CD14-positive monocyte (primary cell): ENCODE measurements at regions not wholly inside any gene's neighbourhood (a gene's known extent, or its start where the extent isn't known, plus 50 kb on each side); places are given as distances from the start of the nearest gene placed in this dataset.

Source experiments
- DNase-seq, 3 donors: peaks; one replicate each; pipeline ENCODE4 v3.0.0-alpha.2; 2011 to 2022
- H2AFZ ChIP-seq: 2 replicates; pipeline ENCODE4 v1.6.0; 2012; ENCODE audit warnings: mild to moderate bottlenecking, low read depth, low read length, inconsistent platforms; ENCODE audit not compliant: insufficient read depth, poor library complexity, severe bottlenecking
- H3K27ac ChIP-seq, 2 donors: 1 replicate in 1 of 2; 2 replicates in 1 of 2; pipeline ENCODE4 v1.5.1; 2012 to 2013; ENCODE audit warnings: low read length in 2 of 2, control low read depth in 1 of 2, inconsistent platforms in 1 of 2, low read depth in 1 of 2, mild to moderate bottlenecking in 1 of 2
- H3K27me3 ChIP-seq, 2 donors: one replicate each; pipeline versions ENCODE4 v1.6.0 to v1.6.1; 2011 to 2013; ENCODE audit warnings: low read length in 2 of 2; ENCODE audit not compliant: control insufficient read depth in 2 of 2, insufficient read depth in 2 of 2
- H3K36me3 ChIP-seq, 2 donors: replicated peaks in 1 of 2; 1 replicate in 1 of 2; 2 replicates in 1 of 2; pipeline versions ENCODE4 v1.5.1 to v1.6.1; 2012 to 2013; ENCODE audit warnings: low read length in 2 of 2, control low read depth in 1 of 2, inconsistent platforms in 1 of 2, mild to moderate bottlenecking in 1 of 2; ENCODE audit not compliant: insufficient read depth in 2 of 2, control insufficient read depth in 1 of 2
- H3K4me1 ChIP-seq, 2 donors: 1 replicate in 1 of 2; 2 replicates in 1 of 2; pipeline versions ENCODE4 v1.5.1 to v1.6.1; 2012 to 2013; ENCODE audit warnings: low read length in 2 of 2, control low read depth in 1 of 2, inconsistent platforms in 1 of 2, mild to moderate bottlenecking in 1 of 2, moderate library complexity in 1 of 2; ENCODE audit not compliant: insufficient read depth in 2 of 2, control insufficient read depth in 1 of 2
- H3K4me2 ChIP-seq: replicated peaks from 2 replicates; pipeline ENCODE3; 2012; ENCODE audit warnings: low read length, moderate library complexity, mild to moderate bottlenecking; ENCODE audit not compliant: poor library complexity, severe bottlenecking; ENCODE audit errors: extremely low read depth
- H3K4me3 ChIP-seq, 3 experiments: fragments of 200-600 bp in 1 of 3; sonication (generic) in 1 of 3; replicated peaks in 1 of 3; 1 replicate in 2 of 3; 2 replicates in 1 of 3; pipeline ENCODE4 v1.5.1; 2011 to 2013; ENCODE audit warnings: low read length in 3 of 3, mild to moderate bottlenecking in 3 of 3, control low read depth in 2 of 3, low read depth in 2 of 3, inconsistent platforms in 1 of 3, moderate library complexity in 1 of 3
- H3K79me2 ChIP-seq: 2 replicates; pipeline ENCODE4 v1.6.0; 2012; ENCODE audit warnings: mild to moderate bottlenecking, control low read depth, inconsistent platforms, low read length, moderate library complexity; ENCODE audit not compliant: insufficient read depth
- H3K9ac ChIP-seq: 2 replicates; pipeline ENCODE4 v1.6.0; 2017; ENCODE audit warnings: low read length, mild to moderate bottlenecking; ENCODE audit not compliant: insufficient read depth, poor library complexity, severe bottlenecking
- H3K9me3 ChIP-seq, 2 donors: replicated peaks in 1 of 2; 1 replicate in 1 of 2; 2 replicates in 1 of 2; pipeline versions ENCODE4 v1.5.1 to v1.6.1; 2012 to 2013; ENCODE audit warnings: low read length in 2 of 2, control low read depth in 1 of 2; ENCODE audit not compliant: control insufficient read depth in 1 of 2, insufficient read depth in 1 of 2
- H4K20me1 ChIP-seq: 2 replicates; pipeline ENCODE4 v1.6.0; 2012; ENCODE audit warnings: mild to moderate bottlenecking, low read length, control low read depth, moderate library complexity; ENCODE audit not compliant: insufficient read depth
- H3K27ac Mint-ChIP-seq, 7 donors: one replicate each; pipeline ENCODE4 v1.8.0; 2020; ENCODE audit warnings: mild to moderate bottlenecking in 7 of 7, mixed read lengths in 7 of 7, moderate library complexity in 6 of 7, inconsistent platforms in 2 of 7
- H3K27me3 Mint-ChIP-seq, 3 donors: one replicate each; pipeline ENCODE4 v1.8.0; 2021 to 2022; ENCODE audit warnings: low read depth in 3 of 3, mild to moderate bottlenecking in 3 of 3, mixed read lengths in 3 of 3, moderate library complexity in 3 of 3, inconsistent platforms in 1 of 3
- H3K36me3 Mint-ChIP-seq, 2 donors: one replicate each; pipeline ENCODE4 v1.8.0; 2020; ENCODE audit warnings: mixed read lengths in 2 of 2, inconsistent platforms in 1 of 2, mild to moderate bottlenecking in 1 of 2
- H3K4me1 Mint-ChIP-seq: one replicate; pipeline ENCODE4 v1.8.0; 2020; ENCODE audit warnings: mild to moderate bottlenecking, mixed read lengths
- H3K4me3 Mint-ChIP-seq, 2 donors: one replicate each; pipeline ENCODE4 v1.8.0; 2020; ENCODE audit warnings: mild to moderate bottlenecking in 2 of 2, mixed read lengths in 2 of 2, moderate library complexity in 1 of 2
- H3K9me3 Mint-ChIP-seq, 7 donors: one replicate each; pipeline ENCODE4 v1.8.0; 2020 to 2022; ENCODE audit warnings: mixed read lengths in 7 of 7, mild to moderate bottlenecking in 6 of 7, moderate library complexity in 6 of 7, inconsistent platforms in 2 of 7
- CTCF ChIP-seq: fragments of 200-600 bp; IDR thresholded peaks from one replicate; pipeline ENCODE4 v1.8.0; 2022; ENCODE audit warnings: antibody characterized with exemption, mild to moderate bottlenecking
- WGBS: methylation state at CpG from one replicate; pipeline ENCODE4 v1.1.5; 2013; ENCODE audit warnings: missing lambda C conversion rate; ENCODE audit not compliant: insufficient coverage; 5-methylcytosine and 5-hydroxymethylcytosine counted together
- intact Hi-C, 2 donors: fragments of 100-400 bp; cut with micrococcal nuclease; formaldehyde crosslinking; loops; one replicate each; pipeline versions ENCODE4 v1.15.0 to v1.15.1; 2023

- Histone ChIP-seq H3K4me3 (no peak overlapping the region), H3K9me3 (no peaks in the 10 kb centered on the region), H4K20me1 (no peaks in the 10 kb centered on the region), H3K27ac (no peak overlapping the region), H3K4me2 (no peak overlapping the region), H3K9ac (no peak overlapping the region), H2AFZ (no peak overlapping the region), H3K4me1 (no peaks in the 10 kb centered on the region), H3K27me3 (no peaks in the 10 kb centered on the region), H3K36me3 (no peaks in the 10 kb centered on the region), H3K79me2 (no peaks in the 10 kb centered on the region)
- intact Hi-C loops: no loop called here
- no CpG with 5 or more reads among the region's 5 CpGs for WGBS
- no peak for DNase-seq
- no peak overlapping the region for H3K27ac Mint-ChIP-seq
- H3K4me3 Mint-ChIP-seq: no peak overlapping the region
- no peaks in the 10 kb centered on the region for H3K27me3 Mint-ChIP-seq
- peaks cover 0 to 1% (median 0%) of the 10 kb centered on the region in 7 donors for H3K9me3 Mint-ChIP-seq
- peaks cover 3% of the 10 kb centered on the region for H3K4me1 Mint-ChIP-seq
- TF ChIP-seq CTCF: no peak
- H3K36me3 Mint-ChIP-seq: no peaks in the 10 kb centered on the region
These were observed 314.2 kb upstream of the CBLB start for GRCh38 chr3:106182950-106183511.

- H3K79me2 ChIP-seq: no peaks in the 10 kb centered on the region
- H3K27me3 ChIP-seq: no peaks in the 10 kb centered on the region
- Mint-ChIP-seq H3K4me3 (no peak overlapping the region), H3K4me1 (peaks cover 3% of the 10 kb centered on the region), H3K27me3 (no peaks in the 10 kb centered on the region), H3K27ac (no peak overlapping the region), H3K36me3 (no peaks in the 10 kb centered on the region), H3K9me3 (peaks cover 0 to 1% (median 0%) of the 10 kb centered on the region in 7 donors)
- H2AFZ ChIP-seq: no peak overlapping the region
- H3K9me3 ChIP-seq: no peaks in the 10 kb centered on the region
- no peak overlapping the region for H3K27ac ChIP-seq
- H3K4me3 ChIP-seq: no peak overlapping the region
- intact Hi-C loops: no loop called here
- no peaks in the 10 kb centered on the region for H3K36me3 ChIP-seq
- no peak for DNase-seq
- TF ChIP-seq CTCF: no peak
- H4K20me1 ChIP-seq: no peaks in the 10 kb centered on the region
- no peaks in the 10 kb centered on the region for H3K4me1 ChIP-seq
- H3K4me2 ChIP-seq: no peak overlapping the region
- no peak overlapping the region for H3K9ac ChIP-seq
- no CpG with 5 or more reads among the region's 1 CpG for WGBS
These were observed 315.1 kb upstream of the CBLB start for GRCh38 chr3:106183762-106184391.
